ENCODE measurements at regions not wholly inside any gene's neighbourhood (a gene's known extent, or its start where the extent isn't known, plus 50 kb on each side); places are given as distances from the start of the nearest gene placed in this dataset.
"Not testable (repeated sequence)": the region's sequence is repeated elsewhere in the genome, so short reads cannot be mapped to it uniquely, and the experiment has no call there.

DNA sequence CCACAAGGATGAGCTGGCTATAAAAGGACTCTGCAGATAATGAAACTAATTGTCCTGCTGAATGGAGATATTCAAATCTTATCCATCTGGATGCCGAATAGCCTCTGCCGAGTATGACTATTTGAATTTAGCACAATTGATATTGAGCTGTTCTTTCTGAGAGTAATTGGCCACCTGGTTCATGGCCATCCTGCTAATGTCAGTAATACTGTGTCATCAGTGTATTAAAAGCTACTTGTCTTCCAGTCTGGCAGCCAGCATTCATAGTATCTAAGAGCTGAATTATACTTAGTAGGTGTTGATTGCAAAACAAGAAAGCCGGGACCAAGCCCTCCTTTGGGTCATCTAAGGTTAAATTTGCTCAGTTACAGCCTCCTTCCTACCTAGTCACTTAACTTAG is 310.7 kb upstream of the NCAM1 start:
- DNase-seq (ENCODE audit: low read depth): no peak

DNA sequence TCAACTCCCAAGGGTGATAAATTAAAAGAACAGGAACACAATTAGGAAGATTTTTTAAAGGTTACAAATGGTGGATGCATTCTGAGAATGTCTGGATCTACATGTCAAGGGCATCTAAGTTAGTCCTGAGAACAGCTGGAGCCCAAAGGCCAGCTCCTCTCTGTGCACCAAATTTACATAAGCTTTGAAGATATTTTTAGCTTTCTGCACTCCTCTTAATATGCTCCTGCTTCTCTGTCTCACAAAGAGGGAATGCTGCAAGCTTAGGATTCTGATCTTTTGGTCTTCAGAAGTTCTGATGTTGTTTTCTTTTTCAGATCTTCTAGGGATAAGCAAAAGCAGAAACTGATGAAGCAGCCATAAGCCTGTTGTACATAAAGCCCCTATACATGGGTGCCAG is 309.8 kb upstream of the NCAM1 start:
- no peak for DNase-seq (ENCODE audit: low read depth)

DNA sequence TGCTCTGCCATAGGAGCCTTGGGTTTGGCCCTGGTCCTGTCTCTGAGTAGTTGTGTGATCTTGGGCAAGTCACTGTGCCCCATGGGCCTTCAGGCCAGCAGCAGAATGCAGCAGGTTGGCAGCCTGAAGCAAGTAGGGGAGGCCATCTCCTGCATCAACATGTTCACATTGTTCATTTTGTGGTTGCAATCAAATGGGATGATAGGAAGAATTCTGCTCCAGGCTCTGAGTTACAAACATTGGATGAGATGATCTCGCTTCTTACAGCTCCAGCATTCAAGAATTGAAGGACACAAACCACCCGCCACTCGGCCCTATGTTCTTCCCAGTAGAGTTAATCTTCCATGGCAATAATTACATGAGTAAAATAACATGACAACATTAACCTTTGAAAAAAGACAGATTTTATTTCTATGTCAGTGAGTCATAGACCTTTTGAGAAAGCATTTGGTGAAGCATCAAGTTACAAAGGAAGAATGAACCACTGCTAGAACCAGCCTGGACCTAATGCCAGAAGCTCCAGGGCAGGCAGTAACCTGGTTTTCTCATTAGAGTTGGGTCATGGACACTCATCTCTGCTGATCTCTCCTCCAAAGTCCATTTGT is 308.3 kb upstream of the NCAM1 start:
- DNase-seq (ENCODE audit: low read depth): no peak

DNA sequence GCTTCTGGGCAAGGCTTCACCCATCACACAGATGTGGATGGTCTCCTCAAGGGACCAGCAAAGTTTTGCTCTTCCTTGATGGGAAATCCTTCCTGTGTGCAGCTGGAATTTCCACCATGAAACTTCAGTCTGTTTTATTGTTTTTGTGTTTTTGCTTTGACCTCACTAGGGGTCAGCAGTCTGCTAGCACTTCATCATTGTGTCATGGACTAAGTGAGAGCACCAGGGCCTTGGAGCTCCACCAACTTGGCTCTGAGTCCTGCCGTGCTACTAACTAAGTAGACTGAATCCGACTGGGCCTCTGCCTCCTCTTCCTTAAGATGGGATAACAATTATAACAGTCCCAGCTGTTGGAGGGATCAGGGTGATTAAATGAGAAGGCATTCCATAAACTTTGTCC is 305.8 kb upstream of the NCAM1 start:
- DNase-seq (ENCODE audit: low read depth): no peak

DNA sequence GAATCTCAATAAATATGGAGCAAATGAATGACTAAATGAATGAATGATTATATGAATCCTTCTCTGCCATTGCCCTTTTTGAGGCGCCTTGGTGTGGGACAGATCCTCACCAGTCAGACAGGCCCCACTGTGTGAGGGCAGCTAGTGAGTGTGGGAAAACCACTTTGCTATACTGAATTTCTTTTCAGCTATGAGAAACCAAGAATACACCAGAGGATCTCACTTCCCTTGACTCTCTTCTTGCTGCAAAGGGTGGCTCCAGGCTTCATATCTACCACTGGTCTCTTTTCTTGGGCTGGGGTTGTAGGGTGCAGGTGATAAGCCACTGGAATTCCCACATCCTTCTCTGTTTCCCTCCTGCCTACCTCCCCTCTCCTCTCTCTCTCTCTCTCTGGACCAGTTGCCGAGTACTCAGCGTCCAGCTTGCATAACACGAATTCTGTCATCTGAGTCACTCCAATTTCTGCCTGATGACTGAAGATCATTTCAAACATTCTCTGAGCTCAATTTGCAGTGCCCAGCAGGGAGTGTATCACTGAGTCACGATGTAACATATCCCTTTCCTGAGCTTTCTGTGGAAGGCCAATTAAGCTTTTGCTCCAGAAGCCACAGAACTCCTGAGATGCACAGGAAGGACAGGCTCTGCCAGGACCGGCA is 304.3 kb upstream of the NCAM1 start:
- no peak for DNase-seq (ENCODE audit: low read depth)

DNA sequence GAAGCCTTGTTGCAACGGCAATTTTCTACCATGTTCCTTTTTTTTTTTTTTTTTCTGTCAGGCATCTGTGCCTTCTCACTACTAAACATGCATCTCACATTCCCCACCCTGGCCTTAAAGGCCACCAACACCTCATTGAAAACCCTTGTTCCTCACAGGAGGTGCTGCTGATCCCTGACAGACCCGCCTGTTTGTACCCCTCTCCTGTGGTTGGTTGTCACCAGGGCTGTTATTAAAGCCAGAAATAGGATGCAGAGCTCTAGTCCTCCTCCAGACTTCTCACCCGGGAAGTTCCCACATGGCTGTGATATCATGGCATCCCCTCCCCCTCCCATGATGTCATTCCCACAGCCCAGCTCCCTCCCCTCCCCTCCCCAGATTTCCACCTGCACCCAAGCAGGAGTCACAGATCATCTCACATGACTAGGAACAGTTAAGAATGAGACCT is 302.8 kb upstream of the NCAM1 start:
- DNase-seq (ENCODE audit: low read depth): no peak

DNA sequence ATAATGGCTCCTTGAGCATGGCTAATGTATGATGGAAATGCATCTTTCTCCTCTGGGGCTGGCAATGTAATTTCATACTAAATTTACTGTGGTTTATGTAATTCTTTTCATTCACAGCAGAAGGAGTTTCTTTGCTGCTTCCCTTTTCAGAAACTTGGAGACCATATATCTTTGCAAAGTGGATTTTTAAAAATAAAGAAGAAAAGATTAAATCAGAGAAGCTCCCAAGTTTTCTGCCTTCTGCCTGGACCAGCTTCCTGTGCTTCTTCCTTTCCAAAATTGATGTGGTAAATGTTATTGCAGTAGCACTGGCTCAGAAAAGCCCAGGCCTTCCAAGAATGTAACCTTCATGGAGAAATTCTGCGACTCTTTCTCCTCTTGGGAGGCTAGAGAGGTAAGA is 300.1 kb upstream of the NCAM1 start:
- DNase-seq (ENCODE audit: low read depth): no peak

DNA sequence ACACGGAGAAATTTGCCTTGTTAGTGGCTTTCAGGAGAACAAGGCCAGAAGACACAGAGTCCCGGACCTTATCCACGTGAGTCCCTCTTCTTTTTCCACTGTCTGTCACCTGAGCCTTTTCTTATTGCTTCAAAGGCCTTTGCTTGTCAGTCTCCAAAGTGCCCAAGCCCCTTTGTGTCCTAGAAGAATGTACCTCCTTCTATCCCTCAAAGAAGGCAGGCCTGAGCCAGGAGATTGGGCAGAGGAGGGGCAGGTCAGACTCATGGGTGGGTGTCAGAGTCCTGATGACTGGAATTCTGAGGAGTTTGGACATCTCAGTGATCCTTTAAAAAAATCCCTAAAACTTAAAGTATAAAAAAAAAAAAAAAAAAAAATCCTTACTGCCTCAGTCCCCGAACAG is 299.6 kb upstream of the NCAM1 start:
- DNase-seq (ENCODE audit: low read depth): no peak

DNA sequence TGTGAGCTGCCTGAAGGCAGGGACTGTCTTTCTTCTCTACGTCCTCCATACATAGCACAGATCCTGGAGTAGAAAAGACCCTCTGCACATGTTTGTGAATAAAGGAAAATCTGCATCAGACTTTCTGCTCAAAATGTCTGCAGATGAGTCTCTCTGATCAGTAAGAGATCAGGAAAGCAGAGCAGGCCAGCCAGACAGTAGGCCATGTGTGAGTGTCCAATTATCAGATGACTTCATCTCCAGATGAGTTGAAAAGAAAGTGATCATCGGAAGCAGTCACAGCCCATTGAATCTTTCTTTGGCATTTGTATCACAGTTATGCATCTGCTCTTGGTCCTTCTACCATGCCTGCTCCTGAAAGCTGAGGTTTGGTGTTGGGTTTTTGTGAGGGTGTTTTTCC is 298.7 kb upstream of the NCAM1 start:
- no peak for DNase-seq (ENCODE audit: low read depth)

DNA sequence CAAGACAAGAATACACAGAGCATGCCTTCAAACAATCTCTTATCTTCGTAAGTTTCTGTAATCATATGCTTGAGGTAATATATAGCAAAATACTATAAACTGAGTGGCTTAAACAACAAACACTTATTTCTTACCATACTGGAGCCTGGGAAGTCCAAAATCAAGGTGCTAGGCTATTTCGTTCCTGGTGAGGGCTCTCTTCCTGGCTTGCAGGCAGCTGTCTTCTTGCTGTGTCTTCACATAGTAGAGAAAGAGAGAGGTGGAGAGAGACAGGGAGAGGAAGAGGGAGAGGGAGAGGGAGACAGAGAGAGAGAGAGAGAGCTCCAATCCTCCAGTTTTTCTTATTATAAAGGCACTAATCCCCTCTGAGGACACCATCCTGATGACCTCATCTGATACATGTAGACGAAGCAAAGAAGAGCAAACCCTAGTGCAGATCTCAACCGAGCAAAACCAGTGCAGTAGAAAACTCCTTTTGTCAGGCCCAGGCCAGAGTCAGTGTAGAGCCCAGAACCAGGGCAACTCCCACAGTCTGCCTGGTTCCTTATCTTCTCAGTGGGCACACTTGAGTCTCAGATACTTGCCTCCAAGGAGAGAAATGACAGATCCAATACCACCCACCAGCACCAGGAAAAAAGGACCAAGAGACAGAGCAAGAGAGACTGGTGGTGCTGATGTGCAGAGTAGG is 297.1 kb upstream of the NCAM1 start:
- no peak for DNase-seq (ENCODE audit: low read depth)

DNA sequence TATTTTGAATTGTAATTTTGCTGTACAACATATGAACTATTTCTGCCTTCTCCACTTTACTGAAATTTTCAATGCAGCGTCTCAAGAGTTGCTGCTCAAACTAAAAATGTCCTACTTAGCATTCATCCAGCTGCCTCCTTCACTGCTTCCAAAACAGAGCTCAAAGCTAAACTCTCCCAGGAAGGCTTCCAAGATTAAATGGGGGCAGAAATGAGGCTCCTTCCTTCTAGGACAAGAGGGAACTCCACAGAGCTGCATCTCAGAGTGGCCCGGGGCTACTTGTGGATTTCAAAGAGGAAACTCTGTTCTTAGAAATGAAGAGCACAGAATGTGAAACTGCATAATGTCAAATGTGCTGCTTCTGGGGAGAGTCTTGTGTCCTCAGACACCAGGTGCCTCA is 295.9 kb upstream of the NCAM1 start:
- no peak for DNase-seq (ENCODE audit: low read depth)

DNA sequence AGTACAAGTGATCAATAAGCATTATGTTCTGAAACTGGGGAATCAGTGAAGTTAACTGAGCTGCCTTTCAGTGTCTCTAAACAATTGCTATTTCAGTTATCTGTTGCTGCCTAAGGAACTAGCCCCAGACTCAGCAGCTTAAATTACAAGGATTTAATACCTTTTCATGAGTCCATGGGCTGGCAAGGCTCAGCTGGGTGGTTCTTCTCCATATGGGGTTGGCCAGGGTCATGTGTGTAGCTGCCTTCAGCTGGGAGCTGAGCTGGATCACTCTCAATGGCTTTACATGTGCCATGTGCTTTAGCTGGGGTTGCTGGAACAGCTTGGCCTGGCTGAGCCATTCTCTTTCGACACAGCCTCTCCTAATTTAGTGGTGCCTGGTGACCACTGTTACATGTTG is 295.0 kb upstream of the NCAM1 start:
- DNase-seq (ENCODE audit: low read depth): no peak

DNA sequence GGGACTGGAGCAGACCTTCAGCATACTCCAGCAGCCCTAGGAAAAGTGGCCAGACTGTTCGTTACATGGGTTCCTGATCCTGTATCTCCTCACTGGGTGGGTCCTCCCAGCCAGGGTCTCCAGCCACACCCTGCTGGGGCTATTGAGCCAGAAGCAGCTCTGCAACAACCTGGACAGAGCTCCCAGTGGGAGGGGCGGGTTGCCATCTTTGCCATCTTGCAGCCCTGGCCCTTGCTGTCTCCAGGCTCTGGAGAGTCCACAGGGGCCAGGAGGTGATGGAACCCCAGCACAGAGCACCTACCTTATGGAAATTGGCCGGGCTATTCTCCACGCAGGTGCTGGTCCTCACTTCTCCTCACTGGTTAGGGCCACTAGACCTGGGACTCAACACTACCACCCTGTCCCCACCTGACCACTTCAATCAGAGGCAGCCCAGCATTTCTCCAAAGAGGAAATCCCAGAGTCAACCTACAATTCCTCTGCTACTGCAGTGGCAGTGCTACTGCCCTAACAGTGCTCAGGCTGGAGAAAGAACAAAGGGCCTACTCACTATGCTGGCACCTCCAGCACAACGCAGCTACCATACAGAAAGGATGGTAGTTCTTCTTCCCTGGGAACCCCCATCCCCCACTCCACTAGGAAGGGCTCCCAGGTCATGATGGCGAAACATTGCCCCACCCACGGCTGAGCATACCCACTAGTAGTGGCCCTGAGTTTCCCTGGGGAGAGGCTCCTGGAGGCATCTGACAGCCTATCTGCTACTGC is 290.2 kb upstream of the NCAM1 start:
- DNase-seq (ENCODE audit: low read depth): no peak

DNA sequence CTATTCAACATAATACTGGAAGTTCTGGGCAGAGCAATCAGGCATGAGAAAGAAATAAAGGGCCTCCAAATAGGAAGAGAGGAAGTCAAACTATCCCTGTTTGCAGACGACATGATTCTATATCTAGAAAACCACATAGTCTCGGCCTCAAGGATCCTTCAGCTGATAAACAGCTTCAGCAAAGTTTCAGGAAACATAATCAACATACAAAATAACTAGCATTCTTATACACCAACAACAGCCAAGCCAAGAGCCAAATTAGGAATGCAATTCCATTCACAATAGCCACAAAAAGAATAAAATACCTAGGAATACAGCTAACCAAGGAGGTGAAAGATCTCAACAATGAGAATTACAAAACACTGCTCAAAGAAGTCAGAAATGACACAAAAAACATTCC is 287.8 kb upstream of the NCAM1 start:
- DNase-seq (ENCODE audit: low read depth): not testable (repeated sequence)

DNA sequence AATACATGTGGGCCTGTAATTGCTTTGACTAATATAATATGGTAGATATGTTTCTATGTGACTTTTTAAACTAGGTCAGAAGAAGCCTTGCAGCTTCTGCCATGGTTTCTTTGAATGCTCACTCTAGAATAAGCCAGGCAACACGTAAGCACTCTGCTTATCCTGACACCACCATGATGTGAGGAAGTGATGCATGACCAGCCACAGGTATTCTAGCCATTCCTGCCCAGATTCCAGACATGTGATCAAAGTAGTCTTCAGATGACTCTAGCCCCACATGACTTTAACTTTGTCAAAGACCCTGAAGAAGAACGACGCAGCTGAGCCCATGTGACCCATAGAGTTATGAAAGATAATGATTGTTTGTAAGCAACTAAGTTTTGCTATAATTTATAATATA is 276.1 kb upstream of the NCAM1 start:
- no peak for DNase-seq (ENCODE audit: low read depth)

DNA sequence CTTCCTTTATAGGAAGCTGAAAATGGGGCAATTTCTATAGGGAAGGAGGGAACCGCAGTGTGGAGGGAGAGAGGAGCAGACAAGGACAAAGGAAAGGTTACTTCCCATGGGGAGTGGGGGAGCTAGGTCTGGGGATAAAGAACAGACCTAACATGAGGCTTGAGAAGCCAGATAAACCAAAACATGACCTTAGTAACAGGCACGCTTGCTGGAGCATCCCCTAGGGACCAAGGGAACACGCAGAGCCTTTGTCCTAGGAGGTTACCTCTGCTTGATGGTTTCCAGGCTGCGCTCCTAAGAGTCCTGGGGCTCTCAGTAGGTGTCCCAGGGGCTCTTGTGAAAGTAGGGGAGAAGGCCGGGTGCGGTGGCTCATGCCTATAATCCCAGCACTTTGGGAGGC is 271.4 kb upstream of the NCAM1 start:
- no peak for DNase-seq (ENCODE audit: low read depth)

DNA sequence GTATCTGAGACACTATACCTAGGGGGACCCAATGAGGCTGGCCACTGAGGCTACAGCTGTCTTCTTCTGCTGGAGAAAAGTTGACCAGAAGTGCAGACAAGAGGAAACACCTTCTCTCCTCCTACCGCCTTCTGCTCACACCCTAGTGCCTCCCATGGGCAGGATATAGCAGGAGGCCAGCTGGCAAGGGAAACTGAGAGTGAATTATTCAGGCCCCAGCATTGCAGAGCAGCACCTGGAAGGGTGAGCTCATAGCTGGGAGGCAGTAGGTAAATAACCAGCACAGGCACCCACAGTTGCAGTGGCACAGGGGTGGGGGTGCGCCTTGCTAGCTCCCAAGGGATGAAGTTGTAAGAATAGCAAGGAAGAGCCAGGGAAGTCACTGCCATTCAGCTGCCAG is 267.4 kb upstream of the NCAM1 start:
- no peak for DNase-seq (ENCODE audit: low read depth)

DNA sequence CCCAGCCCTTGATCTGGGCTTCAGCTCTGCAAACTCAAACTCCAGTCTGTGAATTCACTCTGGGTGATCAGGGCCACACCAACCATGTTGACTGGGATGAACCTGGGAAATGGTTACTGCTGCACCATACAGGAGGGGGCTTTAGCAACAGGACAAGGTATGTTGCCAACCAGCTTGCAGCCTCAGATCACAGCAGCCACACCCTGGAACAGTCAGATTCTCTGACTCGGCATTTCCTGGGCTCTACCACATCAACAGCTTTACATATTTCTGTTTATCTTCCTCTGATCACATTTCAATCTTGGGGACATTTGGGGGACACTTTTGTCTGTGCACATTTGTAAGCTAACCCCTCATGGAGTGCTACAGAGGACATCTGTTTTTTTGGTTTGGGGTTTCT is 267.0 kb upstream of the NCAM1 start:
- no peak for DNase-seq (ENCODE audit: low read depth)

DNA sequence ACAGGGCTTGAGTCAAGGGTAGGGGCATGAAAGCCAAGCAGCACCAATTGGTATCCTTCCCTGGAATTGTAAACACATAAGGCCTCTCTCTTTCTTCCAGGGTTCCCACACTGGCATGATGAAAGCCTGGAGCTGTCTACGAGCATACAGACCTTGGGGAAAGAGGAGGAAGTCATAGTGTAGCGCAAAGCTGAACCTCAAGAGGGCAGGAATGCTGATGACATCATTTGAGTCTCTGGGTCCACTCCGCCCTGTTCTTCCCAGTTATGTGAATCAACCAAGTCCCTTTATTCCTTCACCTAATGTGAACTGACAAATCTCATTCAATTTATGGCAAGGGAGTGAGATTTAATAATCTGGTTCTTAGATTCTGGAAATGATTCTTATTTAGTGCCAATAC is 266.4 kb upstream of the NCAM1 start:
- no peak for DNase-seq (ENCODE audit: low read depth)

DNA sequence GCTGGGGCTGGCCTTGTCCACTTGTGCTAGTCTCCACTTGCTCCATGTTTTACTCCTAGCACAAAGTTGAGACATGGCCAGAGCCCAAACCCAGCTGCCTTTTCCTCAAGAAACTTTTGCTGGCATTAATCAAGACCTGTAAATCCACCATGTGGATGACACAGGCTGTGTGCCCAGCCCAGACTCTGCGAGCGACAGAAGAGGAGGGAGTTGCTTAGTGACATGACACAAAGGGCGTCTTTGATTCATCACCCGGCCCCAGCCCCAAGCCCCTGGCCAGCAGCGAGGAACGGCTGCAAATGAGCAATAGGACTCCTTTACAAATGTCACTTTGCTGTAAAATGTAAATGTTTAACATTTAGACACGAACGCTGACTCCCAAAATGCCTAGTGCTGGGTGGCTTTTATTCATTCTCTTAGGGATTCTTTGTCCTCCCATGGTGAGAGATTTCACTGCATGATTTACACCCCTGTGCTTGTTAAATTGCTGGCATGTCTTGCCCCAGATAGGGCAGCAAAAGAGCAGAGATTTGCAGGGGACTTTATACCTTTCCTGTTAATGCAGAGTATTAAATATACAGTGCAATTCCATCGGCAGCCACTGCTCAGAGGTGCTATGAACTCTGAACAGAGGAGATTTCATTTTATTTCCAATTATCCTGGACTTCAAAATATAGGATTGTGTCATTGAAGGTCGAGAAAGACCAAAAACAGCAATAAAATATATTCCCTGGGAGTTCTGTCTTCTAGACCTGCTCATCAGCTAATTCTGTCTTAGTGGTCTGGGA is 263.6 kb upstream of the NCAM1 start:
- DNase-seq (ENCODE audit: low read depth): no peak

DNA sequence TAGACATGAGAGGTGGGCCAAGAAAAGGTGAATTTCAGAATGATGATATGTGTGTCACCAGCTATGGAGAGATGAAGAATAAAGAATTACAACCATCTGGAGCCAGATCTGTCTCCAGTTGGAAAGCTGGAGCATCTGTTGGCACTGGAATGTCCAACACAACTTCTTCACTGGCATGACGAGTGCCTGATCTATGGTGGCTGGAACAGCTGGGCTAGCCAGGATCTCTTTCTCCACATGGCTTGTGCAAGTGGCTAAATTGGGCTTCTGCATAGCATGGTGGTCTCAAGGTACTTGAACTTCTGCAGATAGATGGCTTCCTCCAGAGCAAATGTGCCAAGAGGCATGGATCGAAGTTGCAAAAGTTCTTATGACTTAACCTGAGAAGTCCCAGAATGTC is 256.1 kb upstream of the NCAM1 start:
- no peak for DNase-seq (ENCODE audit: low read depth)

DNA sequence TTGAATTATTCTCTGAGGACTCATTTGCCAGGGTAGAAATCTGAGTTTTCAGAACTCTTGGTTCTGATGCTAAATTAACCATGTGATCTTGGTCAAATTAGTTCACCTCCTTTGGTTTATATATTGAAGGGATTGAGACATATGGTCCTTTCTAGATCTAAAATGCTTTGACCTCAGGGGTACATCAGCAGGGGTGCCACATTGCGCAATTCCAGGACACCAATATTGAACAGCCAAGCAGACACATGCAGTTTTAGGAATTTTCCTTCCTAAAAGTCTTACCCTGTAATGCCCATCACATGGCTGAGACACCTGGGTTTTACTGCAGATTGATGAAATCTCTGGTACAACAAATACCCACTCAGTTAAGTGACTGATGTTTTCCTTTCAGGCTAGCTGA is 254.4 kb upstream of the NCAM1 start:
- no peak for DNase-seq (ENCODE audit: low read depth)

All from activated T-cell treated with anti-CD3 and anti-CD28 coated beads for 24 hours (primary cell).